ENCODE measurements at regions not wholly inside any gene's neighbourhood (a gene's known extent, or its start where the extent isn't known, plus 50 kb on each side); places are given as distances from the start of the nearest gene placed in this dataset.
"Not testable (repeated sequence)": the region's sequence is repeated elsewhere in the genome, so short reads cannot be mapped to it uniquely, and the experiment has no call there.

DNA sequence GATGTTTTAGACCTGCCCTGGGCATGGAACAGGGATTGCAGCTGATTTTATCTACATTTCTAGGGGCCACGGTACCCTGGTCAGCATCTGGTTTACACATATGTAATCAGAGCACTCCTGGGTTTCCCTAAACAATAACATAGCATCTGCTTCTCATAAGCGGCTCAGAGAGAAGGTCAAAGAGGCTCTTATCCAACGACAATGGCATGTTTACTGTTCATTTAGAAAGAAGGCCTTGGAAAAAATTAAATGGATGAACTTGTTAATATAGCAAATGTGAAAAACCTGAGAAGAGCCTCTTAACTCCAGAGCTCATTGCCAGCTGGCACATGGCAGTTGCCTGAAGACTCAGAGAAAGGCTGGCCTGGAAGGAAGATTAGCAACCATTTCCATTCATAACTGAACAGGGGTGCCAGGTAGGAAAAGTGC is 202.8 kb upstream of the THUMPD2 start:
- no peaks in the 10 kb centered on the region for H3K9me2 ChIP-seq (ENCODE audit: insufficient read depth)
- H3K27me3 ChIP-seq (ENCODE audit: insufficient read depth, low read depth) = no peaks in the 10 kb centered on the region
- no TSS peak for BruUV-seq (replicated peaks)
- H3K4me2 ChIP-seq = no peak overlapping the region
- no peaks in the 10 kb centered on the region for H3K79me2 ChIP-seq (ENCODE audit: low read depth)
- TF ChIP-seq, protein P1, sequence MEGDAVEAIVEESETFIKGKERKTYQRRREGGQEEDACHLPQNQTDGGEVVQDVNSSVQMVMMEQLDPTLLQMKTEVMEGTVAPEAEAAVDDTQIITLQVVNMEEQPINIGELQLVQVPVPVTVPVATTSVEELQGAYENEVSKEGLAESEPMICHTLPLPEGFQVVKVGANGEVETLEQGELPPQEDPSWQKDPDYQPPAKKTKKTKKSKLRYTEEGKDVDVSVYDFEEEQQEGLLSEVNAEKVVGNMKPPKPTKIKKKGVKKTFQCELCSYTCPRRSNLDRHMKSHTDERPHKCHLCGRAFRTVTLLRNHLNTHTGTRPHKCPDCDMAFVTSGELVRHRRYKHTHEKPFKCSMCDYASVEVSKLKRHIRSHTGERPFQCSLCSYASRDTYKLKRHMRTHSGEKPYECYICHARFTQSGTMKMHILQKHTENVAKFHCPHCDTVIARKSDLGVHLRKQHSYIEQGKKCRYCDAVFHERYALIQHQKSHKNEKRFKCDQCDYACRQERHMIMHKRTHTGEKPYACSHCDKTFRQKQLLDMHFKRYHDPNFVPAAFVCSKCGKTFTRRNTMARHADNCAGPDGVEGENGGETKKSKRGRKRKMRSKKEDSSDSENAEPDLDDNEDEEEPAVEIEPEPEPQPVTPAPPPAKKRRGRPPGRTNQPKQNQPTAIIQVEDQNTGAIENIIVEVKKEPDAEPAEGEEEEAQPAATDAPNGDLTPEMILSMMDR (conservative IDR thresholded peaks at IDR 0.05) = no peak
- TF ChIP-seq EZH2 (IDR thresholded peaks at IDR 0.05; ENCODE audit: low read depth) = no peak
- H3K4me3 ChIP-seq = no peak overlapping the region
- no peak overlapping the region for H3K27ac ChIP-seq
- H3F3A ChIP-seq (ENCODE audit: insufficient read depth, low read depth) = no peaks in the 10 kb centered on the region
- CTCF ChIA-PET = no interaction called here
- no peak overlapping the region for H2AFZ ChIP-seq
- no peaks in the 10 kb centered on the region for H3K36me3 ChIP-seq (ENCODE audit: low read depth)
- H4K20me1 ChIP-seq (ENCODE audit: insufficient read depth) = no peaks in the 10 kb centered on the region
- H3K9me3 ChIP-seq (ENCODE audit: insufficient read depth, low read depth) = peaks cover 5% of the 10 kb centered on the region; the same call in 1 of the 2 replicates
- intact Hi-C loops (cut with micrococcal nuclease; ENCODE audit: unreplicated experiment) = no loop called here
- POLR2A ChIA-PET (ENCODE audit: unreplicated experiment) = no interaction called here
- no peak for DNase-seq
- no peaks in the 10 kb centered on the region for H3K4me1 ChIP-seq (replicated peaks; ENCODE audit: insufficient read depth)

DNA sequence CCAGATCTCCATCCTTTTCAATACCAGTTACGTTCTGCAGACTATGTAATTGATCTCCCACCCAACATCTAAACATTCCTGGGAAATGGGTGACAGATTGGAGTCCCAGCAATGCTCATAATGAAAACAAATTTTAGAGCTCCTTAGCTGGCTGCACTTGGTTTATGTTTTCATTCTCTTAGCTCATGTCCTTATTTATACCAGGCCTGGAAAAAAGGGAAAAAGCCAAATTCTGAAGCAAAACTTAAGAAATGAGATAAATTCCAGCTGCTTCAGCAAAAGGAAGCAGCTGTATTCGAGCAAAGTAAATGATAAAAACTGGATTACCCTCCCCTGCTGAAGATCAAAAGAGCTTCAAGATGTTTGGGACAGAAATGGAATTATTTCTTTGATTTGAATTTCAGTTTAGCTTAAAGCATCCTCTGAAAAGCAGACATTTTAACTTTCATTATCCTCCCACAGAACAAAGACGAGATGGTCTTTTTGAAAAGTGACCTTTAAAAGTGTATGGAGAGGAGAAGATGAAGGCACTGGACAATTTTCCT is 196.5 kb upstream of the THUMPD2 start:
- ChIA-PET CTCF (no interaction called here), POLR2A (ENCODE audit: unreplicated experiment) (no interaction called here)
- Histone ChIP-seq H3K27ac (no peak overlapping the region), H3K79me2 (ENCODE audit: low read depth) (no peaks in the 10 kb centered on the region), H3K9me3 (ENCODE audit: insufficient read depth, low read depth) (peaks cover 5% of the 10 kb centered on the region; the same call in 1 of the 2 replicates), H3K4me1 (replicated peaks; ENCODE audit: insufficient read depth) (no peaks in the 10 kb centered on the region), H3K4me2 (no peak overlapping the region), H3K36me3 (ENCODE audit: low read depth) (no peaks in the 10 kb centered on the region), H2AFZ (peak overlapping the region; percentile 19; the same call in 1 of the 2 replicates), H3K27me3 (ENCODE audit: insufficient read depth, low read depth) (no peaks in the 10 kb centered on the region), H4K20me1 (ENCODE audit: insufficient read depth) (no peaks in the 10 kb centered on the region), H3K4me3 (no peak overlapping the region), H3K9me2 (ENCODE audit: insufficient read depth) (no peaks in the 10 kb centered on the region), H3F3A (ENCODE audit: insufficient read depth, low read depth) (no peaks in the 10 kb centered on the region)
- DNase-seq = no peak
- intact Hi-C loops (cut with micrococcal nuclease; ENCODE audit: unreplicated experiment) = no loop called here
- TF ChIP-seq, protein P1 (conservative IDR thresholded peaks at IDR 0.05) = no peak
- TF ChIP-seq EZH2 (IDR thresholded peaks at IDR 0.05; ENCODE audit: low read depth) = no peak
- BruUV-seq (replicated peaks) = no TSS peak

DNA sequence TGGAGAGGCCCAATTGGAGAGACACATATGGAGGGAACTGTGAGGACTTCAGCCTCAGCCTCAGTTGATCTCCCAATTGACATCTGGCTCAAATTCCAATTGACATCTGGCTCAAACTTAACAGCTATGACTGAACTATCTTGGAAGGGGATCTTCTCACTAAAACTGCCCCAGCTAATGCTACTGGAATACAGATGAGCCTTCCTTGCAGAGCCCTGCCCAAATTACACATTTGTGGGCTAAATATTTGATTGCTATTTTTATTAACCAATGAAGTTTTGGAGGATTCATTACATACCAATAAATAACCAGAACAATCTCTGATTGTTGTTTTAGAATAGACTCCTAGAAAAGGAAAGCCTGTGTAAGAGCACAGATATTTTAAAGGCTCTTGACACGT is 189.0 kb upstream of the THUMPD2 start:
- POLR2A ChIA-PET (ENCODE audit: unreplicated experiment) = no interaction called here
- Histone ChIP-seq H3K27me3 (ENCODE audit: insufficient read depth, low read depth) (no peaks in the 10 kb centered on the region), H3K27ac (no peak overlapping the region), H4K20me1 (ENCODE audit: insufficient read depth) (no peaks in the 10 kb centered on the region), H3K9me2 (ENCODE audit: insufficient read depth) (no peaks in the 10 kb centered on the region), H3K4me2 (no peak overlapping the region), H3K4me1 (replicated peaks; ENCODE audit: insufficient read depth) (no peaks in the 10 kb centered on the region), H2AFZ (no peak overlapping the region; the same call in 1 of the 2 replicates), H3K4me3 (no peak overlapping the region), H3K9me3 (ENCODE audit: insufficient read depth, low read depth) (no peaks in the 10 kb centered on the region; the same call in 1 of the 2 replicates), H3K36me3 (ENCODE audit: low read depth) (no peaks in the 10 kb centered on the region), H3K79me2 (ENCODE audit: low read depth) (no peaks in the 10 kb centered on the region), H3F3A (ENCODE audit: insufficient read depth, low read depth) (no peaks in the 10 kb centered on the region)
- no TSS peak for BruUV-seq (replicated peaks)
- intact Hi-C loops (cut with micrococcal nuclease; ENCODE audit: unreplicated experiment) = no loop called here
- CTCF ChIA-PET = no interaction called here
- peak in 1 of 2 experiments; percentile 20 for DNase-seq
- TF ChIP-seq, protein P1 (conservative IDR thresholded peaks at IDR 0.05) = no peak
- TF ChIP-seq EZH2 (IDR thresholded peaks at IDR 0.05; ENCODE audit: low read depth) = no peak

DNA sequence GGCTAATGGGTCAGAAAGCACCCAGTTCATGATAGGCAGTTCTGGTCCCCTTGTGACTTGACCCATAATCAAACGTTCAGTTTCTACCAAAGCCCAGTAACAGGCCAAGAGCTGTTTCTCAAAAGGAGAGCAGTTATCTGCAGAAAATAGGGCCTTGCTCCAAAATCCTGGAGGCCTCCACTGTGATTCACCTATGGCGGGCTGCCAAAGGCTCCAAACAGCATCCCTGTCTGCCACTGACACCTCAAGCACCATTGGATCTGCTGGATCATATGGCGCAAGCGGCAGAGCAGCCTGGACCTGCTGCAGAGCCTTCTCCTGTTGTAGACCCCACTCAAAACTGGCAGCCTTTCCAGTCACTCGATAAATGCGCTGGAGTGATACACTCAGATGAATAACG is 181.6 kb upstream of the THUMPD2 start:
- peak in 1 of 2 experiments; percentile 33 for DNase-seq
- CTCF ChIA-PET = not testable (repeated sequence)

More for the DNA sequence above, 181.6 kb upstream of the THUMPD2 start:
- H4K20me1 ChIP-seq (ENCODE audit: insufficient read depth); H3K36me3 ChIP-seq (ENCODE audit: low read depth); H3F3A ChIP-seq (ENCODE audit: insufficient read depth, low read depth); intact Hi-C loops (cut with micrococcal nuclease; ENCODE audit: unreplicated experiment); H3K27me3 ChIP-seq (ENCODE audit: insufficient read depth, low read depth); H3K4me1 ChIP-seq (replicated peaks; ENCODE audit: insufficient read depth); H3K9me2 ChIP-seq (ENCODE audit: insufficient read depth); H3K27ac ChIP-seq; POLR2A ChIA-PET (ENCODE audit: unreplicated experiment); H3K4me3 ChIP-seq; H3K79me2 ChIP-seq (ENCODE audit: low read depth); H2AFZ ChIP-seq; H3K9me3 ChIP-seq (ENCODE audit: insufficient read depth, low read depth); BruUV-seq (replicated peaks); H3K4me2 ChIP-seq: not testable (repeated sequence)
